Osteocyte (in vitro differentiated cells): ENCODE measurements at regions not wholly inside any gene's neighbourhood (a gene's known extent, or its start where the extent isn't known, plus 50 kb on each side); places are given as distances from the start of the nearest gene placed in this dataset.

Experiments used
- DNase-seq: peaks from one replicate; pipeline ENCODE4 v3.0.0; 2021; ENCODE audit warnings: mixed read lengths; ENCODE audit not compliant: unreplicated experiment; ENCODE audit errors: extremely low spot score
- H3K27ac Mint-ChIP-seq: one replicate; pipeline ENCODE4 v1.8.0; 2021; ENCODE audit warnings: mild to moderate bottlenecking, mixed read lengths; ENCODE audit not compliant: unreplicated experiment
- H3K27me3 Mint-ChIP-seq: one replicate; pipeline ENCODE4 v1.8.0; 2021; ENCODE audit warnings: mixed read lengths; ENCODE audit not compliant: unreplicated experiment
- H3K36me3 Mint-ChIP-seq: one replicate; pipeline ENCODE4 v1.8.0; 2021; ENCODE audit warnings: mixed read lengths; ENCODE audit not compliant: unreplicated experiment
- H3K4me1 Mint-ChIP-seq: one replicate; pipeline ENCODE4 v1.8.0; 2021; ENCODE audit warnings: mixed read lengths; ENCODE audit not compliant: unreplicated experiment
- H3K4me3 Mint-ChIP-seq: one replicate; pipeline ENCODE4 v1.8.0; 2021; ENCODE audit warnings: mild to moderate bottlenecking, moderate library complexity, mixed read lengths; ENCODE audit not compliant: unreplicated experiment
- H3K9me3 Mint-ChIP-seq: one replicate; pipeline ENCODE4 v1.8.0; 2021; ENCODE audit warnings: mixed read lengths; ENCODE audit not compliant: unreplicated experiment
- TF ChIP-seq, protein P1 (sequence below): fragments of 200-600 bp; sonication (generic); IDR thresholded peaks from 2 replicates; pipeline ENCODE4 v1.5.0; 2021; ENCODE audit warnings: antibody characterized with exemption, mild to moderate bottlenecking, moderate library complexity

DNA sequence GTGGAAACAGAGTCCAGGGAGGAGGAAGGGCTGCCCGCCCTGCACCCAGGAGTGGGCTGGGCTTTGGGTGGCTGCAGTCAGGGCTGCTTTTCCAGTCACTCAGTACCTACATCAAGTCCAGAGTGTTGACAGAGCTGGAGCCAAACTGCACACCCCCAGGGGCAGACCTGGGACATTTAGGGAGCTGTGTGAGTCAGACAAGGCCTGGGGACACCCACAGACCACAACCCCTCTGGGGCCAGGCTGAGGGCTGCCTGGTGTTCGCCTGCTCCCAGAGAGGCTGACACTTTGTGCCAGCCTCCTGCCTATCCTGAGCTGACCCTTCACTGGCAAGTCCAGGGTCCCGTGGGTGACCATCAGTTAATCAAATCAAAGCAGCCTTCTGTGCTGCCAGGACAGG is 240.0 kb downstream of the BCOR start:
- Mint-ChIP-seq H3K9me3 (no peaks in the 10 kb centered on the region), H3K4me3 (no peak overlapping the region), H3K27me3 (no peaks in the 10 kb centered on the region), H3K36me3 (no peaks in the 10 kb centered on the region), H3K27ac (no peak overlapping the region), H3K4me1 (peaks cover 34% of the 10 kb centered on the region)
- DNase-seq: no peak
- TF ChIP-seq, protein P1, sequence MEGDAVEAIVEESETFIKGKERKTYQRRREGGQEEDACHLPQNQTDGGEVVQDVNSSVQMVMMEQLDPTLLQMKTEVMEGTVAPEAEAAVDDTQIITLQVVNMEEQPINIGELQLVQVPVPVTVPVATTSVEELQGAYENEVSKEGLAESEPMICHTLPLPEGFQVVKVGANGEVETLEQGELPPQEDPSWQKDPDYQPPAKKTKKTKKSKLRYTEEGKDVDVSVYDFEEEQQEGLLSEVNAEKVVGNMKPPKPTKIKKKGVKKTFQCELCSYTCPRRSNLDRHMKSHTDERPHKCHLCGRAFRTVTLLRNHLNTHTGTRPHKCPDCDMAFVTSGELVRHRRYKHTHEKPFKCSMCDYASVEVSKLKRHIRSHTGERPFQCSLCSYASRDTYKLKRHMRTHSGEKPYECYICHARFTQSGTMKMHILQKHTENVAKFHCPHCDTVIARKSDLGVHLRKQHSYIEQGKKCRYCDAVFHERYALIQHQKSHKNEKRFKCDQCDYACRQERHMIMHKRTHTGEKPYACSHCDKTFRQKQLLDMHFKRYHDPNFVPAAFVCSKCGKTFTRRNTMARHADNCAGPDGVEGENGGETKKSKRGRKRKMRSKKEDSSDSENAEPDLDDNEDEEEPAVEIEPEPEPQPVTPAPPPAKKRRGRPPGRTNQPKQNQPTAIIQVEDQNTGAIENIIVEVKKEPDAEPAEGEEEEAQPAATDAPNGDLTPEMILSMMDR: no peak

DNA sequence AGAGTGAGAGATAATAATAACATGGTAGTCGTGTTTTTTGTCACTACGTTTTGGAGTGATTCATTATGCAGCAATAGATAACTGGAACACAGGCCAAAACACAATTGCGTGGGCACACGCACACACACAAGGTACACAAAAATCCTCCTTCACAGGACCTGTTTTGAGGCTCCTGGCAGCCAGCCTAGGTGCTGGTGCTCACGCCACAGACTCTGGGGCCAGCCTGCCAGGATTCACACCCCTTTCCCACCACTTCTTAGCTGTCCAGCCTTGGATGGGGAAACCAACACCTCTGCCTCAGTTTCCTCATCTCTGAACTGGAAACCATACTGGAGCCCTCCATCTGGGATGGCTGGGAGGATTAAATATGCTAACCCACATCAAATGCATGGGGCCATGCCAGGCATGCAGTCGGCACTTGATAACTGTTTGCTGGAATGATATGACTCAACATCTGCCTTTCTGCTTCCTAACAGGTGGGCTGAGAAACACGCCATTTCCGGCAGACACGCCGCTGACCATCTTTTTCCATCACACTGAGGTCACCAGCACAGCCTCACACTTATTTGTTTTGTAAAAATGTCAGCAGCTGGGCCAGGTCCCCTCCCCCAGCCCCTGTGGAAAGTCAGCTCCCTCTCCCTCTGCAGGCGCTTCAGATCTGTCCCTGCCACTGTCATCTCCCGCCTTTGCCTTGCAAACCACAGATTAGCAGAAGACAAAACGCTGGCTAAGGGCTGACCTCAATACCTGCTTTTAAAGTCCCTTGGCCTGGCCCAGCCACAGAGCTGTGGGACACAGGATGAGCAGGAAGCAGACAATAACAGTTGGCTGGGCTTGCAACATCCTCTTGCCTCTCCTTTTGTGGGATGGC is 237.5 kb downstream of the BCOR start:
- Mint-ChIP-seq H3K4me1 (peaks cover 20% of the 10 kb centered on the region), H3K36me3 (no peaks in the 10 kb centered on the region), H3K9me3 (peaks cover 4% of the 10 kb centered on the region), H3K27ac (no peak overlapping the region), H3K4me3 (no peak overlapping the region), H3K27me3 (no peaks in the 10 kb centered on the region)
- TF ChIP-seq, protein P1: no peak
- DNase-seq: no peak

DNA sequence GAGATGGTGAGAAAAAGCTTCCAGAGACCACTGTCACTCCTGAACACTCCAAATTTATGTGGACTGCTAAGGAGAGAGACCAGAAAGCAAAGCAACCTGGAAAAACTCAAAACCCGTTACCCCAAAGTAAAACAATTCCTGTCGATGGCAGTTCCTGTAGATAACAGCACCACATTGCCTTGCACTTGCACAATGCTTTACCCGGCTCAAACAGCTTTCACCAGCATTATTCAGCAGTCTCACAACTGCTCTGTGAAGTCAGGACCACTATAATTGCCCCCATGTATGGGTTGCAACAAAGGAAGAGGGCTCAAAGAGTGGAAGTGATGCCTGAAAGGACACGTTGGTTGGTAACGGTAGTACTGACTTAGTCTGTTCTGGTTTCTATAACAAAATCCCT is 234.8 kb downstream of the BCOR start:
- H3K9me3 Mint-ChIP-seq: peaks cover 4% of the 10 kb centered on the region
- TF ChIP-seq, protein P1: no peak
- H3K27ac Mint-ChIP-seq: no peak overlapping the region
- no peaks in the 10 kb centered on the region for H3K27me3 Mint-ChIP-seq
- no peak for DNase-seq
- no peak overlapping the region for H3K4me3 Mint-ChIP-seq
- no peaks in the 10 kb centered on the region for H3K36me3 Mint-ChIP-seq
- peaks cover 15% of the 10 kb centered on the region for H3K4me1 Mint-ChIP-seq

DNA sequence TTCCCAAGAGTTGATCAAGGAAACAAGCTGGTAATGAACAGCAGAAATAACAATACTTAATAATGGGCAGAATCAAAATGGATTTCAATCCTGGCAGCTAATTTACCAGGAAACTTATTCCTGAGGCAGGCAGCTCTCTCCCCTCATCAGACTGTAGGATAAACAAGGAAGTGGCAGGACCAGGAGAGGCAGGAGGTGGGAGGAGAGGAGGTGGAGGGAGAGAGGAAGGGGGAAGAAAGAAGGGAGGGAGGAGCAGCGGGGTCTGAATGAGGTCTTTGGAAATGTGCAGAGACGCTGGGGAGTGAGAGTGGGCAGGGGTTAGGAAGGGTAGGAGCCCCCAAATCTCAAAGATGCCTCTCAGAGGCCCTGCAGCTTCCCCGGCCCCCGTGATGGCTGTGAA is 231.5 kb downstream of the BCOR start:
- H3K9me3 Mint-ChIP-seq: peaks cover 4% of the 10 kb centered on the region
- peak overlapping the region; percentile 35 for H3K27ac Mint-ChIP-seq
- TF ChIP-seq, protein P1: no peak
- H3K27me3 Mint-ChIP-seq: no peaks in the 10 kb centered on the region
- peaks cover 14% of the 10 kb centered on the region for H3K4me1 Mint-ChIP-seq
- no peaks in the 10 kb centered on the region for H3K36me3 Mint-ChIP-seq
- H3K4me3 Mint-ChIP-seq: no peak overlapping the region
- DNase-seq: no peak

DNA sequence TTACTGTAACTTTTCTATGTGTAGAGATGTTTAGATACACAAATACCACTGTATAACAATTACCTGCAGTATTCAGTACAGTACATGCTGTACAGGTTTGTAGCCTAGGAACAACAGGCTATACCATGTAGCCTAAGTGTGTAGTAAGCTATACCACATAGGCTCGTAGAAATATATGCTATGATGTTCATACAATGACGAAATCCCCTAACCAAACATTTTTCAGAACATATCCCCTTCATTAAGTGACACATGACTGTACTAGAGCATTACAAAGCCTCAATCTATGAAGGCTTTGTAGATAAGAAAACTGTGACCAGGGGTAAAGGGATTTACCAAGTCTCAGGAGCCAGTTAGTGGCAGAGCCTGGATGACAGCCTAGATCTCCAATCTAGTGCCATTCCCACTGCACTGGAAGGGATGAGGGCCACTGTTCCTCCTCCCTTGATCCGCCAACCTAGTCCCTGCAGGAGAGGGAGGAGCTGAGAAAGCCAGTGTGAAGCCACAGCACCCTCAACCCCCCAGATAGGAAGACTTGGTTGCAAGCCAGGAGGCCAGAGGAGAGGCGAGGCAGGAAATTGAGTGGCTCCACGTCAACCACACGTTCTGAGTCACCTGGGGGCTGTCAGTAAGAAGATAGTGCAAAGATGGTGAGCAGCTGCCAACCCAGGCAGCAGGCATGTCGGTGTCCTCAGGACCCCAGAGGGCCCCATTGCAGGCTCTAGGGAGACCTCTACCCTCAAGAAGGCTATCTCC is 227.7 kb downstream of the BCOR start:
- Mint-ChIP-seq H3K4me1 (peaks cover 19% of the 10 kb centered on the region), H3K27ac (no peak overlapping the region), H3K36me3 (no peaks in the 10 kb centered on the region), H3K9me3 (no peaks in the 10 kb centered on the region), H3K4me3 (no peak overlapping the region), H3K27me3 (no peaks in the 10 kb centered on the region)
- DNase-seq: no peak
- TF ChIP-seq, protein P1: no peak
